Mucosa of gallbladder (tissue), 1 donor: ENCODE measurements at regions not wholly inside any gene's neighbourhood (a gene's known extent, or its start where the extent isn't known, plus 50 kb on each side); places are given as distances from the start of the nearest gene placed in this dataset.

Experiments
- DNase-seq: peaks from one replicate; pipeline ENCODE4 v3.0.0-alpha.2; 2020; ENCODE audit warnings: low spot score
- donor health status: DM: no; HTN: no; CAD: no.

DNA sequence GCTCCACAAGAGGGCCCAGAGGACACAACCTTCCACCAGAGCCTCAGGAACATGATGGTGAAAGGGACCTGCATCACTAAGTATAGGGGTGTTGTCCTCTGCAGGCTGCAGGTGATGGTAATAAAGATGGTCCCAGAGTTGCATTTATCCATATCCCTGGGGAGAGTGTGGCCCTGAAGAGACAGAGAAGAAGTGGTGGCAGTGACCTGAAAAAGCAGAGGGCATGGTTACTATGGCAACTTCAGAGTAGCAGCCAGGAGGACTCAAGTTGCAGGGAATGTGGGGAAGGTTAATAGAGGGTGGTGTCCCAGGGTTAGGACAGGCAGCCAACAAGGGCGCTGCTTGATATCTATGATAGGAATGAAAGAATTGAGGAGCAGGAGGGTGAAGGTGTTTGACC lies 57.1 kb downstream of the HLA-A start:
- DNase-seq: no peak

DNA sequence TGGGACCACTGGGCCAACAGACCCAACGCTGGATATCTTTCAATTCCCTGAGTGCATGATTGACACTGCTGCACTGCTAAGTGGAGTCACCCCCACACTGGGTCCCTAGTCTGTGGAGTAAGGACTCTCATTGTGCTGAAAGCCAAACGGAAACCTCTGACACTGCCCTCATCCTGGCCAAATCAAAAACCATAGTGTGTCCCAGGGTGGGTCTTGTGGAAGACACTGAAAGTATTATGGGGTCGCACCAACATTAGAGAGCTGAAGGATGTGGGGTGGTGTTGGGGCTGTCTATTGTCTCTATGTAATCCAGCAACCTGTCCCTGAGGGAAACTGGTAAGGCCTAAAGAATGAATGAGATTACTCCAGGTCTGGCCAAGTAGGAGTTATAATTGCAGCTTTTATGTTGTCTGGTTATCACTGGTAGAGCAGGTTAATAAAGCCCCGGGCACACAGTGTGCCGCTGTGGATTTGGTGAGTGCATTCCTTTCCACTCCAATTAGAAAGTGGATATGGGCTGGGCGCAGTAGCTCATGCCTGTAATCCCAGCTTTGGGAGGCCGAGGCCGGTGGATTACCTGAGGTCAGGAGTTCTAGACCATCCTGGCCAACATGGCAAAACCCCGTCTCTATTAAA lies 57.9 kb downstream of the HLA-A start:
- no peak for DNase-seq

DNA sequence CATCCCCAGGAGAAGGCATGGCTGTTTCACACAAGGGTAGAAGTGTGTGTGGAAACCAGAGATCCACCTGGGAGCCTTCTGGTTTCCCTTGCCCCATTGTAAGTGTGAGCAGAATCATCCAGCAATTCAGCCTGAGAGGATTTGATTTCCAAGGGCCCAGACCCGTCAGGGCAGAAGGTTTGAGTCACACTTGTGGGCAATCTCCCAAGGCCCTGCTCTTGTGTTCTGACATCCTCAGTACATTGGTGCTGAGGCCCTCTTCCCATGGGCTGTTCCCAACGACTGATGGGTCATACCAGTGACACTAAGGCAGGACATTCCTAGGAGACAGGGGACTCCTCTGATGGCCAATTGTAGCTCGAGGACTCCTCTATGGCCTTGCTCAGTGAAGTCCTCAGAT lies 58.2 kb upstream of the POLR1H start:
- DNase-seq: no peak

DNA sequence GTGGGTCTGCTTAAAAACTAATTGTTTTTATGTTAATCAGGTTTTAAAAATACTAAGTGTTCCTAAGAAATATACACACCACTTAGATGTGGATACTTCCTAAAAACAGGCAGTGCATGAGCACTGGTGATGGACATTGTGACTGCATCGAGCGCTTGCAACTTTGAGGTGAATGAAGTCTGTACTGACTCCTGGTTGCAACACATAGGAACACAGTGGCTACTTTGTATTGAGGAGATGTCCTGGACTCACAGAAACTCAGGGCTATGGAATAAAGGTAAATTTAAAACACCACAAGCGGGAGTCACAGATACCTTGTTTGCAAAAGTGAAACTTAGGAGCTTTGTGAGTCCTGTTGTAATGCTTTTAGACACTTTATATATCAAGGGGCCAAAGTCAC lies 55.6 kb upstream of the POLR1H start:
- no peak for DNase-seq

DNA sequence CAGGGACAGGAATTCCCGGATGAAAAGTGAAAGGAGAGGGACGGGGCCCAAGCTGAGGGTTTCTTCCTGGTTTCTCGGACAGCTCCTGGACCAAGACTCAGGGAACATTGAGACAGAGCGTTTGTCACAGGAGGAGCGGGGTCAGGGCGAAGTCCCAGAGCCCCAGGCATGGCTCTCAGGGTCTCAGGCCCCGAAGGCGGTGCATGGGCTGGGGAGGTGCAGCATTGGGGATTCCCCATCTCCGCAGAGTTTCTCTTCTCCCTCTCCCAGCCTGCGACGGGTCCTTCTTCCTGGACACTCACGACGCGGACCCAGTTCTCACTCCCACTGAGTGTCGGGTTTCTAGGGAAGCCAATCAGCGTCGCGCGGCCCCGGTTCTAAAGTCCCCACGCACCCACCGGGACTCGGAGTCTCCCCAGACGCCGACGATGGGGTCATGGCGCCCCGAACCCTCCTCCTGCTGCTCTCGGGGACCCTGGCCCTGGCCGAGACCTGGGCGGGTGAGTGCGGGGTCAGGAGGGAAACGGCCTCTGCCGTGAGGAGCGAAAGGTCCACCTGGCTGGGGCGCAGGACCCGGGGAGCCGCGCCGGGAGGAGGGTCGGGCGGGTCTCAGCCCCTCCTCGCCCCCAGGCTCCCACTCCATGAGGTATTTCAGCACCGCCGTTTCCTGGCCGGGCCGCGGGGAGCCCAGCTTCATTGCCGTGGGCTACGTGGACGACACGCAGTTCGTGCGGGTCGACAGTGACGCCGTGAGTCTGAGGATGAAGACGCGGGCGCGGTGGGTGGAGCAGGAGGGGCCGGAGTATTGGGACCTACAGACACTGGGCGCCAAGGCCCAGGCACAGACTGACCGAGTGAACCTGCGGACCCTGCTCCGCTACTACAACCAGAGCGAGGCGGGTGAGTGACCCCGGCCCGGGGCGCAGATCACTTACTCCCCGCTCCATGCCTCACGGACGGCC lies 54.6 kb upstream of the POLR1H start:
- peak; percentile 19 for DNase-seq

DNA sequence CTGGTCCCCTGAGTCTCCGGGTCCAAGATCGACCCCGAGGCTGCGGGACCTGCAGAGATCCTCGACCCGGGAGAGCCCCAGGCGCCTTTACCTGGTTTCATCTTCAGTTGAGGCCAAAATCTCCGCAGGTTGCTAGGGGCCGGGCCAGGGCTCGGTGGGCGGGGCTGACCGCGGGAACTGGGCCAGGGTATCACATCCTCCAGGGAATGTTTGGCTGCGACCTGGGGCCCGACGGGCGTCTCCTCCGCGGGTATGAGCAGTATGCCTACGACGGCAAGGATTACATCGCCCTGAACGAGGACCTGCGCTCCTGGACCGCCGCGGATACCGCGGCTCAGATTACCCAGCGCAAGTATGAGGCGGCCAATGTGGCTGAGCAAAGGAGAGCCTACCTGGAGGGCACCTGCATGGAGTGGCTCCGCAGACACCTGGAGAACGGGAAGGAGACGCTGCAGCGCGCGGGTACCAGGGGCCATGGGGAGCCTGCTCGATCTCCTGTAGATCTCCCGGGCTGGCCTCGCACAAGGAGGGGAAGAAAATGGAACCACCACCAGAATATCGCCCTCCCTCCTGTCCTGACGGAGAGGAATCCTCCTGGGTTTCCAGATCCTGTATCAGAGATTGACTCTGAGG lies 53.8 kb upstream of the POLR1H start:
- DNase-seq: peak; percentile 19

DNA sequence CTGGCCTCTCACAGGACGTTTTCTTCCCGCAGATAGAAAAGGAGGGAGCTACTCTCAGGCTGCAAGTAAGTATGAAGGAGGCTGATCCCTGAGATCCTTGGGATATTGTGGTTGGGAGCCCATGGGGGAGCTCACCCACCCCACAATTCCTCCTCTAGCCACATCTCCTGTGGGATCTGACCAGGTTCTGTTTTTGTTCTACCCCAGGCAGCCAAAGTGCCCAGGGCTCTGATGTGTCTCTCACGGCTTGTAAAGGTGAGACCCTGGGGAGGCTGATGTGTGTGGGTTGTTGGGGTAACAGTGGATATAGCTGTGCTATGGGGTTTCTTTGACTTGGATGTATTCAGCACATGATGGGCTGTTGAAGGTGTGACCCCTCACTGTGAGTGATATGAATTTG lies 52.0 kb upstream of the POLR1H start:
- DNase-seq: no peak
